IMR-90 (cell line): ENCODE measurements at regions not wholly inside any gene's neighbourhood (a gene's known extent, or its start where the extent isn't known, plus 50 kb on each side); places are given as distances from the start of the nearest gene placed in this dataset.

ENCODE experiments used
- ATAC-seq: fragments of 200-7000 bp; cut with Tn5 transposase; 2 replicates; pipeline ENCODE4 v1.9.1; 2020; ENCODE audit warnings: low read depth, mild to moderate bottlenecking, moderate library complexity
- BruUV-seq: library from RNA; stranded (reverse); fragments of 400-500 nt; replicated peaks from 2 replicates; lab custom pipeline; 2021; lab: Mats Ljungman, UMichigan
- CTCF ChIA-PET: fragments of 300-600 bp; formaldehyde crosslinking; extraction: SDS; loops from one replicate; lab custom pipeline; 2021; ENCODE audit warnings: antibody characterized with exemption; lab: Yijun Ruan, JAX
- POLR2A ChIA-PET: fragments of 300-600 bp; sonication (Branson Sonifier 250); formaldehyde crosslinking; loops from one replicate; lab custom pipeline; 2022; ENCODE audit warnings: antibody characterized with exemption; ENCODE audit not compliant: unreplicated experiment; lab: Charles Lee
- DNase-seq: peaks from one replicate; pipeline ENCODE4 v3.0.0; 2013
- H2AFZ ChIP-seq: replicated peaks from 2 replicates; pipeline ENCODE3; 2013; ENCODE audit warnings: low read length, mild to moderate bottlenecking; ENCODE audit not compliant: poor library complexity
- H2AK5ac ChIP-seq: 2 replicates; pipeline ENCODE4 v1.6.1; 2013; ENCODE audit warnings: low read depth, low read length, inconsistent platforms
- H2AK9ac ChIP-seq: replicated peaks from 2 replicates; pipeline ENCODE3; 2013; ENCODE audit warnings: mild to moderate bottlenecking, low read depth, low read length, moderate library complexity; ENCODE audit not compliant: poor library complexity
- H2BK120ac ChIP-seq: 2 replicates; pipeline ENCODE4 v1.6.1; 2013; ENCODE audit warnings: low read depth, low read length, inconsistent platforms
- H2BK15ac ChIP-seq: 3 replicates; pipeline ENCODE4 v1.6.1; 2013; ENCODE audit warnings: low read depth, low read length, inconsistent platforms
- H2BK20ac ChIP-seq: 2 replicates; pipeline ENCODE4 v1.6.1; 2013; ENCODE audit warnings: low read depth, mild to moderate bottlenecking, inconsistent platforms, low read length, moderate library complexity
- H2BK5ac ChIP-seq: 2 replicates; pipeline ENCODE4 v1.6.1; 2013; ENCODE audit warnings: mild to moderate bottlenecking, low read depth, low read length, inconsistent platforms; ENCODE audit not compliant: poor library complexity, severe bottlenecking
- H3K14ac ChIP-seq: replicated peaks from 2 replicates; pipeline ENCODE4 v1.6.1; 2013; ENCODE audit warnings: low read depth, low read length, inconsistent platforms
- H3K18ac ChIP-seq: 2 replicates; pipeline ENCODE4 v1.6.1; 2013; ENCODE audit warnings: low read depth, low read length, control low read depth
- H3K23ac ChIP-seq: 2 replicates; pipeline ENCODE4 v1.6.1; 2013; ENCODE audit warnings: low read depth, low read length, inconsistent platforms
- H3K27ac ChIP-seq: 2 replicates; pipeline ENCODE4 v1.5.1; 2013; ENCODE audit warnings: mild to moderate bottlenecking, control low read depth, low read length; ENCODE audit not compliant: insufficient read depth
- H3K27me3 ChIP-seq: 2 replicates; pipeline ENCODE4 v1.6.1; 2013; ENCODE audit warnings: low read length; ENCODE audit not compliant: control insufficient read depth, insufficient read depth
- H3K36me3 ChIP-seq: 2 replicates; pipeline ENCODE4 v1.6.1; 2013; ENCODE audit warnings: low read length, mixed read lengths; ENCODE audit not compliant: control insufficient read depth, insufficient read depth
- H3K4ac ChIP-seq: 2 replicates; pipeline ENCODE4 v1.6.1; 2013; ENCODE audit warnings: low read depth, low read length, inconsistent platforms
- H3K4me1 ChIP-seq: 2 replicates; pipeline ENCODE4 v1.6.1; 2013; ENCODE audit warnings: low read length, mixed read lengths; ENCODE audit not compliant: control insufficient read depth, insufficient read depth
- H3K4me2 ChIP-seq: 2 replicates; pipeline ENCODE4 v1.6.1; 2013; ENCODE audit warnings: low read depth, mild to moderate bottlenecking, control low read depth, low read length, moderate library complexity
- H3K4me3 ChIP-seq: 2 replicates; pipeline ENCODE4 v1.5.1; 2013; ENCODE audit warnings: low read depth, mild to moderate bottlenecking, control low read depth, low read length, moderate library complexity; ENCODE audit not compliant: insufficient read depth
- H3K56ac ChIP-seq: 2 replicates; pipeline ENCODE4 v1.6.1; 2013; ENCODE audit warnings: low read length, inconsistent platforms; ENCODE audit not compliant: insufficient read depth; ENCODE audit errors: extremely low read depth
- H3K79me1 ChIP-seq, 2 experiments: 2 replicates each; pipeline ENCODE4 v1.6.1; 2013; ENCODE audit warnings: low read length in 2 of 2, inconsistent platforms in 1 of 2, low read depth in 1 of 2
- H3K9ac ChIP-seq: 2 replicates; pipeline ENCODE4 v1.6.1; 2013; ENCODE audit warnings: low read depth, low read length, control low read depth
- H3K9me1 ChIP-seq: 2 replicates; pipeline ENCODE4 v1.6.1; 2013; ENCODE audit warnings: low read length, inconsistent platforms; ENCODE audit not compliant: insufficient read depth
- H3K9me3 ChIP-seq: 2 replicates; pipeline ENCODE4 v1.6.1; 2013; ENCODE audit warnings: low read length; ENCODE audit not compliant: control insufficient read depth, insufficient read depth
- H4K20me1 ChIP-seq: 2 replicates; pipeline ENCODE4 v1.6.1; 2013; ENCODE audit warnings: low read length, inconsistent platforms; ENCODE audit not compliant: insufficient read depth
- H4K5ac ChIP-seq: 2 replicates; pipeline ENCODE4 v1.6.1; 2013; ENCODE audit warnings: mild to moderate bottlenecking, low read depth, low read length, control low read depth
- H4K8ac ChIP-seq, 2 experiments: 2 replicates each; pipeline ENCODE4 v1.6.1; 2013; ENCODE audit warnings: low read depth in 2 of 2, low read length in 2 of 2, control low read depth in 1 of 2, inconsistent platforms in 1 of 2
- H4K91ac ChIP-seq: 2 replicates; pipeline ENCODE4 v1.6.1; 2013; ENCODE audit warnings: low read depth, low read length, inconsistent platforms; ENCODE audit not compliant: insufficient read depth
- BHLHE40 ChIP-seq: fragments of 150-350 bp; IDR thresholded peaks from 2 replicates; pipeline ENCODE4 v1.6.1; 2016; ENCODE audit warnings: mild to moderate bottlenecking, low read depth, low read length
- CEBPB ChIP-seq: IDR thresholded peaks from 2 replicates; pipeline ENCODE4 v1.6.1; 2012; ENCODE audit warnings: low read depth, low read length, improper control_type of control experiment
- CHD1 ChIP-seq: IDR thresholded peaks from 2 replicates; pipeline ENCODE4 v1.6.1; 2012; ENCODE audit warnings: low read depth, low read length, improper control_type of control experiment
- FOS ChIP-seq: fragments of 150-350 bp; IDR thresholded peaks from 2 replicates; pipeline ENCODE4 v1.6.1; 2016; ENCODE audit warnings: low read depth, low read length
- MAFK ChIP-seq: IDR thresholded peaks from 2 replicates; pipeline ENCODE4 v1.6.1; 2012; ENCODE audit warnings: low read depth, low read length, improper control_type of control experiment
- MAZ ChIP-seq: IDR thresholded peaks from 2 replicates; pipeline ENCODE4 v1.6.1; 2012; ENCODE audit warnings: low read depth, mild to moderate bottlenecking, low read length, improper control_type of control experiment, moderate library complexity, borderline replicate concordance
- MXI1 ChIP-seq: IDR thresholded peaks from 2 replicates; pipeline ENCODE4 v1.6.1; 2012; ENCODE audit warnings: low read depth, mild to moderate bottlenecking, low read length, moderate library complexity, borderline replicate concordance
- NFE2L2 ChIP-seq: fragments of 150-350 bp; IDR thresholded peaks from 2 replicates; pipeline ENCODE4 v1.6.1; 2016; ENCODE audit warnings: low read depth, mild to moderate bottlenecking, low read length
- POLR2A ChIP-seq: IDR thresholded peaks from 2 replicates; pipeline ENCODE4 v1.6.1; 2012; ENCODE audit warnings: mild to moderate bottlenecking, low read depth, low read length
- RAD21 ChIP-seq: IDR thresholded peaks from 2 replicates; pipeline ENCODE4 v1.6.1; 2012; ENCODE audit warnings: low read length, improper control_type of control experiment
- RCOR1 ChIP-seq: IDR thresholded peaks from 2 replicates; pipeline ENCODE4 v1.6.1; 2012; ENCODE audit warnings: mild to moderate bottlenecking, low read length, improper control_type of control experiment; ENCODE audit not compliant: insufficient replicate concordance
- RFX5 ChIP-seq: IDR thresholded peaks from 2 replicates; pipeline ENCODE4 v1.8.0; 2012; ENCODE audit warnings: low read depth, mild to moderate bottlenecking, low read length, moderate library complexity
- SMC3 ChIP-seq: fragments of 150-350 bp; IDR thresholded peaks from 2 replicates; pipeline ENCODE4 v1.6.1; 2016; ENCODE audit warnings: low read depth, mild to moderate bottlenecking, antibody characterized with exemption, low read length, moderate library complexity
- WGBS, 2 experiments: methylation state at CpG; one replicate each; pipeline versions ENCODE4 v1.1.5 to v1.1.7; 2013; ENCODE audit warnings: missing lambda C conversion rate in 2 of 2; ENCODE audit not compliant: insufficient read length in 1 of 2; ENCODE audit errors: extremely low coverage in 2 of 2; 5-methylcytosine and 5-hydroxymethylcytosine counted together
- dilution Hi-C: fragments of 300-500 bp; cut with HindIII; formaldehyde crosslinking; loops from one replicate; pipeline ENCODE4 v1.14.3; 2018; ENCODE audit warnings: low sequenced_read_pairs; ENCODE audit not compliant: unreplicated experiment
- in situ Hi-C: fragments of 300-500 bp; cut with MboI; formaldehyde crosslinking; loops from 3 replicates; pipeline ENCODE4 v1.14.3; 2019; ENCODE audit warnings: low sequenced_read_pairs, inconsistent platforms, mixed read lengths
- intact Hi-C: fragments of 100-400 bp; cut with micrococcal nuclease; formaldehyde crosslinking; loops from 2 replicates; pipeline ENCODE4 v1.10.0; 2022
- TF ChIP-seq, protein P1 (sequence below): fragments of 150-350 bp; IDR thresholded peaks from 2 replicates; pipeline ENCODE4 v1.6.1; 2016; ENCODE audit warnings: low read depth, mild to moderate bottlenecking, low read length, moderate library complexity, borderline replicate concordance
- TF ChIP-seq, protein P2 (sequence below): fragments of 150-350 bp; IDR thresholded peaks from 2 replicates; pipeline ENCODE4 v1.6.1; 2017; ENCODE audit warnings: mild to moderate bottlenecking, antibody characterized with exemption, low read length, low read depth
- TF ChIP-seq, protein P3 (sequence below): conservative IDR thresholded peaks from 2 replicates; pipeline ENCODE4 v1.5.1; 2012; ENCODE audit warnings: mild to moderate bottlenecking, low read depth, low read length, improper control_type of control experiment

DNA sequence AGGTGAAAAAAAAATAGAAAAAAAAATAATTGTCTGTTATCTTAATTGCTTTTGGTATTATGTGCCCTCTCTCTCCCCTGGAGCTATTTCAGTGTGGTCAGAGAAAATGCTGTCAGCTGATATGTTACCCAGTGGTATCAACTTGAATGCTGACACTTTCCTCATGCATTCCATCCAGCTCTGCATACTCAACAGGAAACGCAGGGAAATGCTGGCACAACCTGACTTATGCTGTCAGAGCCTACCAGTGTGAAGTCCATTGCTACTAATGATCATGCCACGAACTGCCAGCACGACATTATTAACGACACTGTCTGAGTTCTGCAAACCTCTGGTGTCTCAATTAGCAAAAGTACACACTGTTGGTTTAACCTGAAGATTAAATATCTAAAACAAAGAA, 182.8 kb downstream of the ZWINT start:
- peaks cover 4% of the 10 kb centered on the region for H3K9me3 ChIP-seq
- ATAC-seq (no peak), DNase-seq (no peak)
- WGBS, 2 experiments: no CpG with 5 or more reads among the region's 4 CpGs
- H2AK5ac ChIP-seq: no peak overlapping the region
- no peak overlapping the region for H2BK20ac ChIP-seq
- no peak overlapping the region for H3K18ac ChIP-seq
- no peak for TF ChIP-seq MXI1
- TF ChIP-seq SMC3: no peak
- TF ChIP-seq, protein P1, sequence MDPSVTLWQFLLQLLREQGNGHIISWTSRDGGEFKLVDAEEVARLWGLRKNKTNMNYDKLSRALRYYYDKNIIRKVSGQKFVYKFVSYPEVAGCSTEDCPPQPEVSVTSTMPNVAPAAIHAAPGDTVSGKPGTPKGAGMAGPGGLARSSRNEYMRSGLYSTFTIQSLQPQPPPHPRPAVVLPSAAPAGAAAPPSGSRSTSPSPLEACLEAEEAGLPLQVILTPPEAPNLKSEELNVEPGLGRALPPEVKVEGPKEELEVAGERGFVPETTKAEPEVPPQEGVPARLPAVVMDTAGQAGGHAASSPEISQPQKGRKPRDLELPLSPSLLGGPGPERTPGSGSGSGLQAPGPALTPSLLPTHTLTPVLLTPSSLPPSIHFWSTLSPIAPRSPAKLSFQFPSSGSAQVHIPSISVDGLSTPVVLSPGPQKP: no peak
- TF ChIP-seq BHLHE40: no peak
- TF ChIP-seq NFE2L2: no peak
- TF ChIP-seq MAZ: no peak
- TF ChIP-seq, protein P2, sequence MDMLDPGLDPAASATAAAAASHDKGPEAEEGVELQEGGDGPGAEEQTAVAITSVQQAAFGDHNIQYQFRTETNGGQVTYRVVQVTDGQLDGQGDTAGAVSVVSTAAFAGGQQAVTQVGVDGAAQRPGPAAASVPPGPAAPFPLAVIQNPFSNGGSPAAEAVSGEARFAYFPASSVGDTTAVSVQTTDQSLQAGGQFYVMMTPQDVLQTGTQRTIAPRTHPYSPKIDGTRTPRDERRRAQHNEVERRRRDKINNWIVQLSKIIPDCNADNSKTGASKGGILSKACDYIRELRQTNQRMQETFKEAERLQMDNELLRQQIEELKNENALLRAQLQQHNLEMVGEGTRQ: no peak
- TF ChIP-seq POLR2A: no peak
- no peak for TF ChIP-seq CHD1
- TF ChIP-seq RCOR1: no peak
- no peak for TF ChIP-seq CEBPB
- no peak for TF ChIP-seq RAD21
- TF ChIP-seq MAFK: no peak
- TF ChIP-seq, protein P3, sequence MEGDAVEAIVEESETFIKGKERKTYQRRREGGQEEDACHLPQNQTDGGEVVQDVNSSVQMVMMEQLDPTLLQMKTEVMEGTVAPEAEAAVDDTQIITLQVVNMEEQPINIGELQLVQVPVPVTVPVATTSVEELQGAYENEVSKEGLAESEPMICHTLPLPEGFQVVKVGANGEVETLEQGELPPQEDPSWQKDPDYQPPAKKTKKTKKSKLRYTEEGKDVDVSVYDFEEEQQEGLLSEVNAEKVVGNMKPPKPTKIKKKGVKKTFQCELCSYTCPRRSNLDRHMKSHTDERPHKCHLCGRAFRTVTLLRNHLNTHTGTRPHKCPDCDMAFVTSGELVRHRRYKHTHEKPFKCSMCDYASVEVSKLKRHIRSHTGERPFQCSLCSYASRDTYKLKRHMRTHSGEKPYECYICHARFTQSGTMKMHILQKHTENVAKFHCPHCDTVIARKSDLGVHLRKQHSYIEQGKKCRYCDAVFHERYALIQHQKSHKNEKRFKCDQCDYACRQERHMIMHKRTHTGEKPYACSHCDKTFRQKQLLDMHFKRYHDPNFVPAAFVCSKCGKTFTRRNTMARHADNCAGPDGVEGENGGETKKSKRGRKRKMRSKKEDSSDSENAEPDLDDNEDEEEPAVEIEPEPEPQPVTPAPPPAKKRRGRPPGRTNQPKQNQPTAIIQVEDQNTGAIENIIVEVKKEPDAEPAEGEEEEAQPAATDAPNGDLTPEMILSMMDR: no peak
- no peak for TF ChIP-seq RFX5
- no peak for TF ChIP-seq FOS
- no peak overlapping the region for H3K4me2 ChIP-seq
- no peak overlapping the region for H2BK5ac ChIP-seq
- no peaks in the 10 kb centered on the region for H3K27me3 ChIP-seq
- no peak overlapping the region for H3K23ac ChIP-seq
- no peak overlapping the region for H4K5ac ChIP-seq
- H3K4ac ChIP-seq: no peak overlapping the region
- no peak overlapping the region for H4K8ac ChIP-seq
- H2BK15ac ChIP-seq: no peak overlapping the region
- H4K91ac ChIP-seq: no peak overlapping the region
- no peak overlapping the region for H3K4me3 ChIP-seq
- in situ Hi-C loops: no loop called here
- no peaks in the 10 kb centered on the region for H3K9me1 ChIP-seq
- intact Hi-C loops: no loop called here
- no peak overlapping the region for H2AK9ac ChIP-seq
- no peak overlapping the region for H3K56ac ChIP-seq
- H3K79me1 ChIP-seq: no peaks in the 10 kb centered on the region
- CTCF ChIA-PET: no interaction called here
- POLR2A ChIA-PET: no interaction called here
- no peak overlapping the region for H3K14ac ChIP-seq
- no peaks in the 10 kb centered on the region for H3K36me3 ChIP-seq
- no TSS peak for BruUV-seq
- no peak overlapping the region for H2BK120ac ChIP-seq
- H3K4me1 ChIP-seq: no peaks in the 10 kb centered on the region
- no peaks in the 10 kb centered on the region for H4K20me1 ChIP-seq
- dilution Hi-C loops: no loop called here
- H3K27ac ChIP-seq: no peak overlapping the region
- no peak overlapping the region for H3K9ac ChIP-seq
- H2AFZ ChIP-seq: no peak overlapping the region
